Chondrocyte (in vitro differentiated cells): ENCODE measurements at regions not wholly inside any gene's neighbourhood (a gene's known extent, or its start where the extent isn't known, plus 50 kb on each side); places are given as distances from the start of the nearest gene placed in this dataset.

ENCODE experiments used
- DNase-seq: peaks from one replicate; pipeline ENCODE4 v3.0.0; 2021; ENCODE audit warnings: mixed read lengths, low spot score
- H3K27ac Mint-ChIP-seq: one replicate; pipeline ENCODE4 v1.8.0; 2021; ENCODE audit warnings: mild to moderate bottlenecking, moderate library complexity, mixed read lengths; ENCODE audit not compliant: unreplicated experiment
- H3K27me3 Mint-ChIP-seq: 2 replicates; pipeline ENCODE4 v1.8.0; 2021; ENCODE audit warnings: low read depth, mixed read lengths
- H3K36me3 Mint-ChIP-seq: 2 replicates; pipeline ENCODE4 v1.8.0; 2021; ENCODE audit warnings: low read depth, mixed read lengths
- H3K4me1 Mint-ChIP-seq: 2 replicates; pipeline ENCODE4 v1.8.0; 2021; ENCODE audit warnings: low read depth, mild to moderate bottlenecking, mixed read lengths
- H3K4me3 Mint-ChIP-seq: one replicate; pipeline ENCODE4 v1.8.0; 2021; ENCODE audit warnings: mild to moderate bottlenecking, moderate library complexity, mixed read lengths; ENCODE audit not compliant: unreplicated experiment
- H3K9me3 Mint-ChIP-seq: 2 replicates; pipeline ENCODE4 v1.8.0; 2021; ENCODE audit warnings: low read depth, mixed read lengths
- CTCF ChIP-seq: fragments of 200-600 bp; sonication (generic); IDR thresholded peaks from 2 replicates; pipeline ENCODE4 v1.5.0; 2021; ENCODE audit warnings: antibody characterized with exemption, mild to moderate bottlenecking, moderate library complexity

DNA sequence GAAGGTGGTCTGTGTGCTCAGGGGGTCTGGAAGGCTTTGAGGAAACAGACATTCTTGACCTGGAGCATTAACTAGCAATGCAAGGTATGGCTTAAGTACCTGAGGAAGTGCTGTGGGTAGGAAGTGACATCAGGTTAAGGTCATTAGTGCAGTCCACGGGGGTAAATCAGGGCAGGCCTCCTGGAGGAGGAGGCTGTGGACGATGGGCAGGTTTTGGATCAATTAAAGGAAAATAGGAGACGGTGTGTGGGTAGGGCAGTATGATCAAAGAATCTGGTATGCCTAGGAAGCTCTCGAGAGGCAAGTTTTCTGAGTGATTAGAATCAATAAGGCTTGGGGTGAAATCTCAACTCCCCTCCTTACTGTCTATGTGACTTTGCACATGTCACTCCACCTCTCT lies 295.3 kb downstream of the AACS start:
- DNase-seq: no peak
- no peaks in the 10 kb centered on the region for H3K27me3 Mint-ChIP-seq
- H3K36me3 Mint-ChIP-seq: no peaks in the 10 kb centered on the region
- no peak for TF ChIP-seq CTCF
- no peak overlapping the region for H3K4me3 Mint-ChIP-seq
- no peaks in the 10 kb centered on the region for H3K4me1 Mint-ChIP-seq
- H3K27ac Mint-ChIP-seq: no peak overlapping the region
- H3K9me3 Mint-ChIP-seq: no peaks in the 10 kb centered on the region

GRCh38 chr12:125371033-125371432 lies 305.8 kb downstream of the AACS start:
- no peak for DNase-seq
- peaks cover 5% of the 10 kb centered on the region for H3K9me3 Mint-ChIP-seq
- H3K27ac Mint-ChIP-seq: no peak overlapping the region
- H3K36me3 Mint-ChIP-seq: no peaks in the 10 kb centered on the region
- no peaks in the 10 kb centered on the region for H3K4me1 Mint-ChIP-seq
- H3K4me3 Mint-ChIP-seq: no peak overlapping the region
- peaks cover 1% of the 10 kb centered on the region for H3K27me3 Mint-ChIP-seq
- no peak for TF ChIP-seq CTCF

DNA sequence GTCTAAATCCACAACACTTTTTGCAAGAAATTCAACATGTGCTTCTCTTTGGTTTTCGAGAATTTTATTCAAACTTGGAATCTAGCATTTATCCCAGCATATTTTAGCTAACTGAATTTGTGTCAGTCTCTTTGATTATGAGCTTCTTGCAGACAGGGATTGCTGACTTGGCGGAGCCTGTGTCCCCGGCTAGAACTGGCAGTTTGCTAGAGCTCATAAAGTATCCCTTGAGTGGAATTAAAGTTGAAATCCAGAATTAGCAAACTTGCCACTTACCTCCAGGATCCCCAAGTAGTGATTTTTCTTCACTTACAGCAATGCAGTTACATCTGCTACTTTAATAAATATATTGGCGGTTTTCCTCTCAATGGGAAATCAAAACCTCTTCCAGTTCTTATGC lies 306.9 kb downstream of the AACS start:
- H3K27me3 Mint-ChIP-seq: peaks cover 1% of the 10 kb centered on the region
- no peaks in the 10 kb centered on the region for H3K4me1 Mint-ChIP-seq
- peaks cover 5% of the 10 kb centered on the region for H3K9me3 Mint-ChIP-seq
- no peak for TF ChIP-seq CTCF
- no peak overlapping the region for H3K4me3 Mint-ChIP-seq
- H3K27ac Mint-ChIP-seq: no peak overlapping the region
- no peak for DNase-seq
- H3K36me3 Mint-ChIP-seq: no peaks in the 10 kb centered on the region

DNA sequence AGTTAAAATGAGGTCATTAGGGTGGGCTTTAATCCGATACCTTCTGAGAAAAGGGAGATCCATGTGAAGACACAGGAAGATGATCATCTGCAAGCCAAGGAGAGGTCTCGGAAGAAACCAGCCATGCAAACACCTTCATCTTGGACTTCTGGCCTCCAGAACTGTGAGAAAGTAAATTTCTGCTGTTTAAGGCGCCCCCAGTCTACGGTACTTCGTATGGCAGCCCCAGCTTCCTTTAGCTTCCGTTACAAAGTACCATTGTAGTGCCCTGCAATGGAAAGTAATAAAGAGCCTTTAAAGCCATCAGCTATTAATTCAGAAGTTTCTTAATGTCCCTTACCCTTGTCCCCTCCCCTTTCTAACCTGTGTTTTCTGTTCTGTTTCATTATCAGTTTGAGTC lies 308.1 kb downstream of the AACS start:
- DNase-seq: no peak
- Mint-ChIP-seq H3K4me1 (no peaks in the 10 kb centered on the region), H3K27me3 (no peaks in the 10 kb centered on the region), H3K9me3 (peaks cover 5% of the 10 kb centered on the region), H3K36me3 (no peaks in the 10 kb centered on the region), H3K27ac (no peak overlapping the region), H3K4me3 (no peak overlapping the region)
- no peak for TF ChIP-seq CTCF

GRCh38 chr12:125376422-125376821 lies 311.2 kb downstream of the AACS start:
- TF ChIP-seq CTCF: no peak
- DNase-seq: no peak
- no peak overlapping the region for H3K4me3 Mint-ChIP-seq

More at GRCh38 chr12:125376422-125376821, 311.2 kb downstream of the AACS start:
- Mint-ChIP-seq H3K27ac (no peak overlapping the region), H3K36me3 (no peaks in the 10 kb centered on the region), H3K27me3 (no peaks in the 10 kb centered on the region), H3K9me3 (peaks cover 17% of the 10 kb centered on the region), H3K4me1 (no peaks in the 10 kb centered on the region)
